ENCODE measurements at regions not wholly inside any gene's neighbourhood (a gene's known extent, or its start where the extent isn't known, plus 50 kb on each side); places are given as distances from the start of the nearest gene placed in this dataset.

DNA sequence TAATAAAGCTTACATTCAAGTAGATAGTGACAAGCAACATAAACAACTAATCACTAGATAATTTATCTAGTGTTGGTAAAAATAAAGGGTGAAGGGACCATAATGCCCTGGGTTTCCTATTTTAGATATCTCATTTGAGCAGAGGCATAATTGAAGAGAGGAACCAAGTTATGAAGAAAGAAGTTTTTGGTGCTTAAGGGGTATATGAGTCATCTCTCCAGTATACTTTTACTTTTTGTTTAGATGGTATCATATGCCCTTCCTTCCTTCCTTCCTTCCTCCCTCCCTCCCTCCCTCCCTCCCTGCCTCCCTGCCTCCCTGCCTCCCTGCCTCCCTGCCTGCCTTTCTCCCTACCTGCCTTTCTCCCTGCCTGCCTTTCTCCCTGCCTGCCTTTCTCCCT, 1053.5 kb upstream of the CELF4 start:
- TF ChIP-seq EP300 (IDR thresholded peaks at IDR 0.05) (no peak), POLR2A (IDR thresholded peaks at IDR 0.05) (no peak)
- TF ChIP-seq, protein P1, sequence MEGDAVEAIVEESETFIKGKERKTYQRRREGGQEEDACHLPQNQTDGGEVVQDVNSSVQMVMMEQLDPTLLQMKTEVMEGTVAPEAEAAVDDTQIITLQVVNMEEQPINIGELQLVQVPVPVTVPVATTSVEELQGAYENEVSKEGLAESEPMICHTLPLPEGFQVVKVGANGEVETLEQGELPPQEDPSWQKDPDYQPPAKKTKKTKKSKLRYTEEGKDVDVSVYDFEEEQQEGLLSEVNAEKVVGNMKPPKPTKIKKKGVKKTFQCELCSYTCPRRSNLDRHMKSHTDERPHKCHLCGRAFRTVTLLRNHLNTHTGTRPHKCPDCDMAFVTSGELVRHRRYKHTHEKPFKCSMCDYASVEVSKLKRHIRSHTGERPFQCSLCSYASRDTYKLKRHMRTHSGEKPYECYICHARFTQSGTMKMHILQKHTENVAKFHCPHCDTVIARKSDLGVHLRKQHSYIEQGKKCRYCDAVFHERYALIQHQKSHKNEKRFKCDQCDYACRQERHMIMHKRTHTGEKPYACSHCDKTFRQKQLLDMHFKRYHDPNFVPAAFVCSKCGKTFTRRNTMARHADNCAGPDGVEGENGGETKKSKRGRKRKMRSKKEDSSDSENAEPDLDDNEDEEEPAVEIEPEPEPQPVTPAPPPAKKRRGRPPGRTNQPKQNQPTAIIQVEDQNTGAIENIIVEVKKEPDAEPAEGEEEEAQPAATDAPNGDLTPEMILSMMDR (IDR thresholded peaks at IDR 0.05): no peak

DNA sequence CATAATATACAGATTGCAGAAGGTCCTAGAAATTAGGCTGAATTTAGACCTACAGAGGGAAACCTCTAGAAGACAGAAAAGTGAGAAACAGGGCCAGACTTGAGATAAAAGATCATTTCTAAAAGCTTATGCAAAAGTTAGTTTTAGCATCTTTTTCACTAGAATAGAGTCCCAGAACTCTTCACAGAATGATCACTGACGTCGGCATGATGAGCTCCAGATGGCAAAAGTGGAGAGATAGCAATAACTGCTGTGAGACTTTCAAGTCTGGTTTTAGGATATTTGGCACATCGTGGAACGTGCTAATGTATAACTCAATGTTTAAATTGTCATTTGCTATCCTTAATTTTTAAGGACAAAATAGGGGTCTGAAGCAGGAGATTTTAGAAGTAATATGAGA, 1050.7 kb upstream of the CELF4 start:
- no peaks in the 10 kb centered on the region for H3K27me3 ChIP-seq
- WGBS, 3 donors: 38 to 47% (median 47%) methylated on average over 4 of the region's 4 CpGs
- no peaks in the 10 kb centered on the region for H3K9me3 ChIP-seq
- no peak overlapping the region for H3K4me3 ChIP-seq
- DNase-seq: no peak
- H3K36me3 ChIP-seq: no peaks in the 10 kb centered on the region
- intact Hi-C loops (cut with DNase I): no loop called here
- TF ChIP-seq, protein P1 (IDR thresholded peaks at IDR 0.05): no peak
- TF ChIP-seq EP300 (IDR thresholded peaks at IDR 0.05) (no peak), POLR2A (IDR thresholded peaks at IDR 0.05) (no peak)
- no peaks in the 10 kb centered on the region for H3K4me1 ChIP-seq (ENCODE audit: insufficient read depth)
- no peak overlapping the region for H3K27ac ChIP-seq

More for the DNA sequence above, 1053.5 kb upstream of the CELF4 start:
- no peaks in the 10 kb centered on the region for H3K9me3 ChIP-seq
- H3K36me3 ChIP-seq: no peaks in the 10 kb centered on the region
- no peaks in the 10 kb centered on the region for H3K27me3 ChIP-seq
- no peak for DNase-seq
- H3K27ac ChIP-seq: no peak overlapping the region
- H3K4me1 ChIP-seq (ENCODE audit: insufficient read depth): no peaks in the 10 kb centered on the region
- intact Hi-C loops (cut with DNase I): no loop called here
- H3K4me3 ChIP-seq: no peak overlapping the region

DNA sequence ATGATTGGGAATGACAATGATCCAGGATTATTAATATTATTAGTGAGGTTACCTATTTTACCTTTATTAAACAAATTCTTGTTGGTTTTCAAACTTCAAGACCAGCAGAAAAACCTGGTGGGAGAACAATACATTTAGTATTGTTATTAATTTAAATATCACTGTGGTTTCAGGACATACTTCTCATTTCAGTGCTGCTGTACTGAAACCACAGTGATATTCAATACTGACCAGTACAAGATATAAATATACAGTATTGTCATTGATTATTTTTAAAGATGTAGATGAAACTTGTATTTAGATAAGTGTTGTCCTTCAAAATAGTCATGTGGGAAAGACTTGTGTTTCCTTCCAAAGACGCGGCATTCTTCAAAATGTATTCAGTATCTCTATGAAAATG, 1047.3 kb upstream of the CELF4 start:
- TF ChIP-seq EP300 (IDR thresholded peaks at IDR 0.05): no peak
- TF ChIP-seq, protein P1 (IDR thresholded peaks at IDR 0.05): no peak
- Histone ChIP-seq H3K4me1 (ENCODE audit: insufficient read depth) (no peaks in the 10 kb centered on the region), H3K36me3 (no peaks in the 10 kb centered on the region), H3K9me3 (no peaks in the 10 kb centered on the region), H3K27ac (no peak overlapping the region), H3K4me3 (no peak overlapping the region), H3K27me3 (no peaks in the 10 kb centered on the region)
- intact Hi-C loops (cut with DNase I): no loop called here
- 96 to 98% (median 97%) methylated on average over 2 of the region's 2 CpGs for whole genome bisulfite sequencing, 3 donors
- no peak for DNase-seq

DNA sequence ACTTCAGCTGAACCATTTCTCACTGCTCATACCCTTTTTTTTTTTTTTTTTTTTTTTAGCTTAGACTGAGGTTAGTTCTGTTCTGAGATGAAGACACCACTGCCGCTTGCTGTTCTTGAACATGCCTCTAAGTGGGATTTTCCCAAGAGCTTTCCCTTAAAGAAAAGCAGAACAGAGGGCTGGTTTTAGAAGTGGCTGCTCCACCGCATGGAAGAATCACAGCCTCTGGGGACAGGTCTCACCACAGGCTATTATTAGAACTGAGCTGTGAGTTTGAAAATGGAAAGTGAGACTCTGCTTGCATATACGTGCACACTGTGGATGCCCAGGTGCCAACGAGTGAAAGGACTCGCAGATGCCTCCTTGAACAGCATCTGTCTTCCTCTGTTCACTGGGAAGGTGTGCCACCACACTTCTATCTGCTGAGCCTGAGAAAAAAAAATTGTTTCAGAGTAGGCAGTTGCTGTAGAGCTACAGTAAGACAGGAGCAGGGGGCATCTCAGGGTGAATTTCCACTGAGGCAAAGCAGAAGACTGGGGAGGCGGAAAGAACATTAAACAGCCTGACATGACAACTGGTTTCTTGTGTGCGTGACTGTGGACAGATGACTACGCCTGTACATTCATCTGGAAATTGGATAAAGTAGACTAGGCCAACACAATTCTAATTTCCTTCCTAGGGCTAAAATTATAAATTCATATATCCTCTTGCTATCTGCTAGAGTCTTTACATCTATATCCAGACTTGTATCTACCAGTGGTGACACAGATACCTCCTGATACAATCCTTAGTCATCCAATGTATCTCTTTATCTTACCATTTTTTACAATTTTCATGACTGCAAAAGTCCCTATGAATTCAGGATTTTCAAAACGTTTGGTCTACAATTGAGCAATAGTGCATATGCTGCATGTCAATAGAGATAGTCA, 1045.7 kb upstream of the CELF4 start:
- Histone ChIP-seq H3K4me1 (ENCODE audit: insufficient read depth) (no peaks in the 10 kb centered on the region), H3K27ac (no peak overlapping the region), H3K36me3 (no peaks in the 10 kb centered on the region), H3K4me3 (no peak overlapping the region), H3K27me3 (no peaks in the 10 kb centered on the region), H3K9me3 (no peaks in the 10 kb centered on the region)
- intact Hi-C loops (cut with DNase I): no loop called here
- WGBS, 3 donors: 83 to 89% (median 85%) methylated on average over 9 of the region's 9 CpGs
- TF ChIP-seq EP300 (IDR thresholded peaks at IDR 0.05): no peak
- TF ChIP-seq, protein P1 (IDR thresholded peaks at IDR 0.05): no peak
- no peak for DNase-seq

Data from ovary (tissue), 7 donors.